Epithelial cell of esophagus (primary cell): ENCODE measurements at regions not wholly inside any gene's neighbourhood (a gene's known extent, or its start where the extent isn't known, plus 50 kb on each side); places are given as distances from the start of the nearest gene placed in this dataset.
A peak's percentile ranks its signal among the peaks of the same experiment; 100 is the strongest.

Experiments
- DNase-seq: peaks from one replicate; pipeline ENCODE4 v3.0.0; 2010; ENCODE audit warnings: low read depth
- H3K4me3 ChIP-seq: 2 replicates; pipeline ENCODE4 v1.5.1; 2011; ENCODE audit warnings: mild to moderate bottlenecking, low read length, control low read depth
- TF ChIP-seq, protein P1 (sequence below): IDR thresholded peaks from 2 replicates; pipeline ENCODE4 v1.5.1; 2011; ENCODE audit warnings: low read depth, mild to moderate bottlenecking, low read length, control low read depth, inconsistent platforms; ENCODE audit not compliant: insufficient read depth; ENCODE audit errors: missing control alignments

DNA sequence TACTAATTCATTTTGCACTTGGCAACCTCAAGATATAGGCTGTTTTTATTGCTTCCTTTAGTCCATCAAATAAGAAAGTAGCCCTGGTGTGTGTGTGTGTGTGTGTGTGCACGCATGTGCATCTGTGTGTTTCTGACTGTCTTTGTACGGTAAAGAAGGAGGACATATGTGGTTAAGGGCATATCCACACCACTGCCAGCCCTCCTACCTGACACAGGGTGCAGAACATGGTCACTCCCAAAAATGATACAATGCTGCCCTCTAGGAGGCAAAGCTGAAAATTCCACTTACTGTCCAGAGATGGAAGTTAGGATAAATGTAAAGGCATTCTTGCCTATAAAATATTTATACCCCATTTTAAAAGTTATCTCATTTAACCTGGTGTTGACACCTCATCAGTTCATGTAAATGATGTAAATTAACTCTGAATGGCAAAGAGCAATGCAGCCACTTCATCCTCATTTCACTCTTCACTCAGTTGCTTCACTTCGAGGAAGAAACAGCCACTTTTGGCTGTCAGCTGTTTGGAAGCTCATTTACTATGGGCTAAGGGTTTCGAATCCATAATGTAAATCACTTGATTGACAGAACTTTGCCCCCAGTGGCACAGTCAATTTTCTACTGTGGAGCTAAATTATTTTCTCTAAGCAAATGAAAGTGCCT is 83.1 kb upstream of the MTNR1B start:
- peak; percentile 77 for DNase-seq
- TF ChIP-seq, protein P1, sequence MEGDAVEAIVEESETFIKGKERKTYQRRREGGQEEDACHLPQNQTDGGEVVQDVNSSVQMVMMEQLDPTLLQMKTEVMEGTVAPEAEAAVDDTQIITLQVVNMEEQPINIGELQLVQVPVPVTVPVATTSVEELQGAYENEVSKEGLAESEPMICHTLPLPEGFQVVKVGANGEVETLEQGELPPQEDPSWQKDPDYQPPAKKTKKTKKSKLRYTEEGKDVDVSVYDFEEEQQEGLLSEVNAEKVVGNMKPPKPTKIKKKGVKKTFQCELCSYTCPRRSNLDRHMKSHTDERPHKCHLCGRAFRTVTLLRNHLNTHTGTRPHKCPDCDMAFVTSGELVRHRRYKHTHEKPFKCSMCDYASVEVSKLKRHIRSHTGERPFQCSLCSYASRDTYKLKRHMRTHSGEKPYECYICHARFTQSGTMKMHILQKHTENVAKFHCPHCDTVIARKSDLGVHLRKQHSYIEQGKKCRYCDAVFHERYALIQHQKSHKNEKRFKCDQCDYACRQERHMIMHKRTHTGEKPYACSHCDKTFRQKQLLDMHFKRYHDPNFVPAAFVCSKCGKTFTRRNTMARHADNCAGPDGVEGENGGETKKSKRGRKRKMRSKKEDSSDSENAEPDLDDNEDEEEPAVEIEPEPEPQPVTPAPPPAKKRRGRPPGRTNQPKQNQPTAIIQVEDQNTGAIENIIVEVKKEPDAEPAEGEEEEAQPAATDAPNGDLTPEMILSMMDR: peak; percentile 77
- no peak overlapping the region for H3K4me3 ChIP-seq

DNA sequence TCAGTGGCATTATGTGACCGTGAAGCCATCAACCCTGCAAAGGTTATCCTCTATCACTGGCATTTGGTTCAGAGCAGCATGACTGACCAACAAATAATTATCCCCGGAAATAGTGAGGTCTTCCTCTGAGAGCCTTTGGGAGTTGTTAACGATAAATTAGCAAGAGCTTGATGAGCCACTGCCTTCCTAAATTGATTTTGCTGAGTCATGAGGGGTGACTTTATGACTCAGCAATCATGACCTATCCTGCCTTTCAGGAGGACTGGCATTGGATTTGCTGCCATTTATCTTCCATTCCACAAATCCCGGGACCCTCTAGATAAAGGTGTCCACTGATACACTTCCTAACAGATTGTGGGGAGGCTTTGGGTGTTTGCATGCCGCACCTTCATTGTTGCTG is 80.8 kb upstream of the MTNR1B start:
- TF ChIP-seq, protein P1: no peak
- DNase-seq: peak; percentile 9
- no peak overlapping the region for H3K4me3 ChIP-seq

DNA sequence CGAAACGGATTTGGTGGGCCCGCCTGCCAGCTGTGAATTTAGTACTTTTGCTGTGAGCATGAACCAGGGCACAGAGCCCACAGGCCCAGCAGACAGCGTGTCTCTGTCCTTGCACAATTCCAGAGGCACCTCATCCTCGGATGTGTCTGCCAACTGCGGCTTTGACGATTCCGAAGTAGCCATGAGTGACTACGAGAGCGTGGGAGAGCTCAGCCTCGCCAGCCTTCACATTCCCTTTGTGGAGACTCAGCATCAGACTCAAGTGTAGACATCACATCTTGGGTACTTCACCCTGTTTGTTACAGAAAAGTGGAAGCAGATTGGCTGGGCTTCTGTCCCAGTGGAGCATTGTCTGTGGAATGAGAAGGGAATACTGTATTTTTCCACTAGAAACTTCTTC is 78.6 kb upstream of the MTNR1B start:
- no peak for DNase-seq
- H3K4me3 ChIP-seq: no peak overlapping the region
- TF ChIP-seq, protein P1: no peak

DNA sequence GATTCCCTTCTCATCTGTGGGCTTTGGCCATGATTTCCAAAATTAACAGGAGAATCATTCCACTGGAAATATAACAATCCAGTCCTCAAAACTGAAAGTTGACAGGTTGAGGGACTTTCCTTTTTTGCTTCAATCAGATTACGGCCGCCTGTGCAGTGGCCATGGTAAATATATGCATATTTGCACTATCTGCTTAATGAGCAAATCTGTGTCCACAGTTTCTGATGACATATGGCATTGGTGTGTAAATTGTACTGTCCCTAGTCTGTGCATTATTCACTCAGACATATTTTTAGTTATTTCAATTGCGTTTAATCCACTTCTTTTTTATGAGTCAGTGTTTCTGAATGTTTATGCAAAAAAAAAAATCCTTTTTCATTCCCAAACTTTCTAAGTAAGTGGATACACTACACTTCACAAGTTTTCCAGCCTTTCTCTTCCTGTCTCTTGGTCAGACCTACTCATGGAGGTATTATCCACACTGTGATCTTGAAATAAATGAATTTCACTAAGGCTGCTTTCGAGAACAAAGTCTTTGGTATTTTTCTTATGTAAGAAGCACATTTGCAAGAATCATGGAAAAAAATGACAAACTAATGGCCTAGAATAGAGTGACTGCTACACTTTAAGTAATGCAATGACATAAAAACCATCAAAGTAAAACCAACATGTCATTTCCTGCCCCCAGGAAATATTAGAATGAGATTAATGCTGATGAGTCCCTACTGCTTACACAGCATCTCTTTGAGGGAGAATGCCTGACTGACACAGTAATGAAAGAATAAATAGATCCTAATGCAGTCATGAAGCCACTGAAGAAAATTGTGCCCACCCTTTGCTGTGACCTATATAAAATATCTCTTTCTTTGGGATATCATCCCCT is 76.4 kb upstream of the MTNR1B start:
- DNase-seq: no peak
- TF ChIP-seq, protein P1: no peak
- no peak overlapping the region for H3K4me3 ChIP-seq

DNA sequence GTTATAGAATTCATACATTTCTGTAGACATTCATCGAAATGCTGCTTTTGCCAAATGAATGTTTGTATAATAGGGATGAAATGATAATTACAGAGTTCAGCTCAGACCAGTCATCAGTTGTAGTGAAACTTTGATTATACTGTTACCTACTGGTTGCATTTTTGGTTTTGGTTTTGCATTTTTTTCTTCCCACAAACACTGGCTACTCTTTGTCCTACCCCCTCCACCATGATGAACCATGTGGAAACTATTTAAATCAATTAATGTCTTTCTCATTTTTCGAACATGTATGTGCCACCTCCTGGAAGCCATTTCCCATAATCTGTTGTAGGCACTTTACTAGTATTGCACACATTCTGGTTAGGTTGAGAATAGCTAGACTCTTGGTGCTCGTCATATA is 75.3 kb upstream of the MTNR1B start:
- no peak for DNase-seq
- TF ChIP-seq, protein P1: no peak

DNA sequence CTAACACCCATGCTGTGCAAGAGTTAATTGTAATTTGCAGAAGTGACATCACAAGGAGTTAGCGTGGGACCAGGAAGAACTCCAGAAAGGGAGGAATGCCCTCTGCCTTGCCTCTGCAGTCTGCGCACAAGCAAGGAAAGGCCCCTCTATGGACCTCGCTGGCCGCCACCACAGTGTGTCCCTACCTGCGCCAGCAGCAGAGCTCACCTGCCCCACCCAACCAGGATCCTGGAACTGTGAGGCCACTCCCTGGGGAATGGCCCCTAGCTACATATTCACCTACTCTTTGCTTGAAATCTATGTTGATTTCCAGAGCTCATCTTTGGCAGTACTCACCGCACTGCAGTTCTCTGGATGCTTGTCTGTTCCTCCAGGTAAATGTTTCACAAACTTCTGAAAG is 72.0 kb upstream of the MTNR1B start:
- DNase-seq: no peak
- no peak overlapping the region for H3K4me3 ChIP-seq
- TF ChIP-seq, protein P1: no peak

More for the DNA sequence above, 75.3 kb upstream of the MTNR1B start:
- H3K4me3 ChIP-seq: no peak overlapping the region
